ENCODE measurements at regions not wholly inside any gene's neighbourhood (a gene's known extent, or its start where the extent isn't known, plus 50 kb on each side); places are given as distances from the start of the nearest gene placed in this dataset.

DNA sequence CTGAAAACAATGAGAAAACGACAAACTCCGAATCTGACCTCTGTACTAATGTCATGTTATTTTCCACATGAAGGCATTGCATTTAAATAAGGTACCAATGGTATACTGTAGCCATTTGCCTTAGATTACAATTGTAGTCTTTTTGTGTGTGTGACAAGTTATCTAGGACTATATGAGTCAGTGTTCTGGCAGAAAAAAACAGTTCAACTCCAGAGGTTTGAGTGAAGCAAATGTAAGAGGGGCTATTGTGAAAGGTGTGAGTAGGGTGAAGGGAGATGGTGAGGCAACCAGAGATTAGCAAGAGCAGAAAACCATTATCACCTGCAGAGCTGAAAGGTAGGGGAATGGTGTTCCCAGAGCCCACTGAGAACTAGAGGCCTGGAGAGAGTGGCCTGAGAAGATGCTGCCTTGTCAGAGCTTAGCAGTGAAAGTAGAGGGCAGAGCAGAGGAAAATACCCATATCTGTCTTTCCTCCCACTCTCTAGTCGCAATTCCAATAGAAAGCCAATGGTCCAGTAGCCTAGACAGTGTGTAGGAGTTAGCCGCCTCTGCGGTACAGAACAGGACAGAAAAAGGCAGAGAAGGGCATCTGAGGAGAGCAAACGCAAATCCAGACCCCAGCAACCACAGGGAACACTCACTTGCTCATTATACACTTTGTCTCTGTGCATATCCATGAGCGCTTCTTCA, 112.2 kb downstream of the DYRK2 start (continued):
- TF ChIP-seq ZNF223 (tag by site-specific recombination; IDR thresholded peaks at IDR 0.05): no peak
- no peak for TF ChIP-seq ZNF664 (tag by site-specific recombination; IDR thresholded peaks at IDR 0.05)
- no peak for TF ChIP-seq SP7 (tag by site-specific recombination; IDR thresholded peaks at IDR 0.05)
- TF ChIP-seq YY2 (tag by site-specific recombination; IDR thresholded peaks at IDR 0.05): no peak
- TF ChIP-seq ZFHX2 (tag by site-specific recombination; conservative IDR thresholded peaks at IDR 0.05): peak; percentile 71

DNA sequence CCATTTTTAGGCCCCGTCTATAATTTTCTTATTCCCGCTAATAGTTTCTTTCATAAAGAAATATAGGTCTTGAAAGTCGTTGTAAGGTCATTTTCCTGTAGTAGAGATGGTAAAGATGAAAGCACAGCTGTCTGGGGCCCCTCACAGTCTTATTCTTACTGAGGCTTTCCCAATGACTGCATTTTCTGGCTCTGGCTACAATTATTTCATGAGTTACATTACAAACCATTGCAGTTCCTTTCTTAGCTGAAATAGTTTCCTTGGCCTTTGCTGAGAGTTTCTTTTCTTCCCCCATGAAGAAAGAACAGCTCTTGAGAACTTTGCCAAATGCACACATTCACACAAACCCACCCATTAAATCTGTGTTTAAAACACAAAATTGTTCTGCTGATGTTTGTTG, 113.0 kb downstream of the DYRK2 start:
- TF ChIP-seq, protein P1, sequence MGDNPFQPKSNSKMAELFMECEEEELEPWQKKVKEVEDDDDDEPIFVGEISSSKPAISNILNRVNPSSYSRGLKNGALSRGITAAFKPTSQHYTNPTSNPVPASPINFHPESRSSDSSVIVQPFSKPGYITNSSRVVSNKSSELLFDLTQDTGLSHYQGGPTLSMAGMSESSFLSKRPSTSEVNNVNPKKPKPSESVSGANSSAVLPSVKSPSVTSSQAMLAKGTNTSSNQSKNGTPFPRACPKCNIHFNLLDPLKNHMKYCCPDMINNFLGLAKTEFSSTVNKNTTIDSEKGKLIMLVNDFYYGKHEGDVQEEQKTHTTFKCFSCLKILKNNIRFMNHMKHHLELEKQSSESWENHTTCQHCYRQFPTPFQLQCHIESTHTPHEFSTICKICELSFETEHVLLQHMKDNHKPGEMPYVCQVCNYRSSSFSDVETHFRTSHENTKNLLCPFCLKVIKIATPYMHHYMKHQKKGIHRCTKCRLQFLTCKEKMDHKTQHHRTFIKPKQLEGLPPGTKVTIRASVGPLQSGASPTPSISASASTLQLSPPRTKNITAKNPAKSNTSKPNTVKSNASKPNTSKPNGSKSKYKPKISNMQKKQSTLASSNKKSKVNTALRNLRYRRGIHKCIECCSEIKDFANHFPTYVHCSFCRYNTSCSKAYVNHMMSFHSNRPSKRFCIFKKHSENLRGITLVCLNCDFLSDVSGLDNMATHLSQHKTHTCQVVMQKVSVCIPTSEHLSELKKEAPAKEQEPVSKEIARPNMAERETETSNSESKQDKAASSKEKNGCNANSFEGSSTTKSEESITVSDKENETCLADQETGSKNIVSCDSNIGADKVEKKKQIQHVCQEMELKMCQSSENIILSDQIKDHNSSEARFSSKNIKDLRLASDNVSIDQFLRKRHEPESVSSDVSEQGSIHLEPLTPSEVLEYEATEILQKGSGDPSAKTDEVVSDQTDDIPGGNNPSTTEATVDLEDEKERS (tag by site-specific recombination; IDR thresholded peaks at IDR 0.05): no peak
- TF ChIP-seq, protein P2, sequence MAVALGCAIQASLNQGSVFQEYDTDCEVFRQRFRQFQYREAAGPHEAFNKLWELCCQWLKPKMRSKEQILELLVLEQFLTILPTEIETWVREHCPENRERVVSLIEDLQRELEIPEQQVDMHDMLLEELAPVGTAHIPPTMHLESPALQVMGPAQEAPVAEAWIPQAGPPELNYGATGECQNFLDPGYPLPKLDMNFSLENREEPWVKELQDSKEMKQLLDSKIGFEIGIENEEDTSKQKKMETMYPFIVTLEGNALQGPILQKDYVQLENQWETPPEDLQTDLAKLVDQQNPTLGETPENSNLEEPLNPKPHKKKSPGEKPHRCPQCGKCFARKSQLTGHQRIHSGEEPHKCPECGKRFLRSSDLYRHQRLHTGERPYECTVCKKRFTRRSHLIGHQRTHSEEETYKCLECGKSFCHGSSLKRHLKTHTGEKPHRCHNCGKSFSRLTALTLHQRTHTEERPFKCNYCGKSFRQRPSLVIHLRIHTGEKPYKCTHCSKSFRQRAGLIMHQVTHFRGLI (tag by site-specific recombination; IDR thresholded peaks at IDR 0.05): no peak
- no peak for TF ChIP-seq ZNF792 (tag by site-specific recombination; IDR thresholded peaks at IDR 0.05)
- no peak for TF ChIP-seq ZNF555 (tag by site-specific recombination; conservative IDR thresholded peaks at IDR 0.05)
- no peak for TF ChIP-seq ZNF768 (tag by site-specific recombination; IDR thresholded peaks at IDR 0.05)
- TF ChIP-seq ZFP69B (tag by site-specific recombination; IDR thresholded peaks at IDR 0.05): no peak
- TF ChIP-seq ZBTB8A (tag by site-specific recombination; IDR thresholded peaks at IDR 0.05): no peak
- no peak for TF ChIP-seq ZNF335 (tag by site-specific recombination; conservative IDR thresholded peaks at IDR 0.05)
- no peak for TF ChIP-seq PRDM1 (tag by site-specific recombination; IDR thresholded peaks at IDR 0.05)
- TF ChIP-seq ZNF292 (tag by site-specific recombination; IDR thresholded peaks at IDR 0.05; ENCODE audit: borderline replicate concordance, low read depth): no peak
- no peak for TF ChIP-seq ZNF549 (tag by site-specific recombination; IDR thresholded peaks at IDR 0.05)
- no peak for TF ChIP-seq GLI2 (tag by site-specific recombination; IDR thresholded peaks at IDR 0.05; ENCODE audit: borderline replicate concordance, low read depth)
- TF ChIP-seq ZNF157 (tag by site-specific recombination; IDR thresholded peaks at IDR 0.05): no peak
- no peak overlapping the region for H3K27ac ChIP-seq (ENCODE audit: extremely low read depth, low read depth, low read length)
- no peak overlapping the region for H3K4me3 ChIP-seq (ENCODE audit: low read depth, low read length)
- no peaks in the 10 kb centered on the region for H3K9me3 ChIP-seq (ENCODE audit: control insufficient read depth, insufficient read depth, low read depth, low read length)
- ChIA-PET CTCF (interaction anchor here (0.6 kb wide), 1 partner anchor 164 kb away, joined by 3 read pairs; no protein-coding TSS in a partner anchor), POLR2A (no interaction called here)
- no peaks in the 10 kb centered on the region for H3K36me3 ChIP-seq (ENCODE audit: control insufficient read depth in 2 of 2, insufficient read depth in 1 of 2, low read length in 2 of 2)
- peaks cover 5% of the 10 kb centered on the region for H3K4me1 ChIP-seq (ENCODE audit: control insufficient read depth, insufficient read depth, low read length)

DNA sequence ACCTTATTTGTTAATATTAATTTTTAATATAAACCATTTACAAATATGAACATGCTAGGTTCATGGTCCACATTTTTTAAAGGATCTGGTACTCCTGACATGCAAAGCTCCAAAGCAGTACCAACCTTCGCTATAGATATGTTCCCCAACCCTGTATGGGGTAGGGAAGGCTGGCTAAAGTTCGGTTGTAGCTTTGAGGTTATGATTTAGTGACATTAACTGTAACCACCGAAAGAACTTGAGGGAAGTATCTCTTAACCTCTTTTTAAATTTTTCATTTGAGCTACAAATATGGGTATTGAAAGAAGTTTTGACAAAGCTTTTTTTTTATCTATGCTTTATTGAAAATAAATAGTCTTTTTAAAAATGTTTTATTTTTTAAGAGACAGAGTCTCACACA, 115.5 kb downstream of the DYRK2 start:
- Histone ChIP-seq H3K36me3 (ENCODE audit: control insufficient read depth in 2 of 2, insufficient read depth in 1 of 2, low read length in 2 of 2) (no peaks in the 10 kb centered on the region), H3K4me1 (ENCODE audit: control insufficient read depth, insufficient read depth, low read length) (peaks cover 6% of the 10 kb centered on the region), H3K27ac (ENCODE audit: extremely low read depth, low read depth, low read length) (no peak overlapping the region), H3K9me3 (ENCODE audit: control insufficient read depth, insufficient read depth, low read depth, low read length) (no peaks in the 10 kb centered on the region), H3K4me3 (ENCODE audit: low read depth, low read length) (no peak overlapping the region)
- POLR2A ChIA-PET: interaction anchor here (0.5 kb wide), 1 partner anchor 93 kb away, joined by 3 read pairs; no protein-coding TSS in a partner anchor
- CTCF ChIA-PET: interaction anchor here (0.9 kb wide), 1 partner anchor 408 kb away, joined by 6 read pairs; no protein-coding TSS in a partner anchor
- TF ChIP-seq ZNF184 (tag by site-specific recombination; IDR thresholded peaks at IDR 0.05) (no peak), ZNF544 (tag by site-specific recombination; IDR thresholded peaks at IDR 0.05) (no peak), ZNF175 (tag by site-specific recombination; IDR thresholded peaks at IDR 0.05) (no peak)
- TF ChIP-seq, protein P3, sequence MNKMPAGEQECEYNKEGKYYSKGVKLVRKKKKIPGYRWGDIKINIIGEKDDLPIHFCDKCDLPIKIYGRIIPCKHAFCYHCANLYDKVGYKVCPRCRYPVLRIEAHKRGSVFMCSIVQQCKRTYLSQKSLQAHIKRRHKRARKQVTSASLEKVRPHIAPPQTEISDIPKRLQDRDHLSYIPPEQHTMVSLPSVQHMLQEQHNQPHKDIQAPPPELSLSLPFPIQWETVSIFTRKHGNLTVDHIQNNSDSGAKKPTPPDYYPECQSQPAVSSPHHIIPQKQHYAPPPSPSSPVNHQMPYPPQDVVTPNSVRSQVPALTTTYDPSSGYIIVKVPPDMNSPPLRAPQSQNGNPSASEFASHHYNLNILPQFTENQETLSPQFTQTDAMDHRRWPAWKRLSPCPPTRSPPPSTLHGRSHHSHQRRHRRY (tag by site-specific recombination; IDR thresholded peaks at IDR 0.05): no peak
- TF ChIP-seq, protein P2 (tag by site-specific recombination; IDR thresholded peaks at IDR 0.05): no peak
- TF ChIP-seq, protein P4, sequence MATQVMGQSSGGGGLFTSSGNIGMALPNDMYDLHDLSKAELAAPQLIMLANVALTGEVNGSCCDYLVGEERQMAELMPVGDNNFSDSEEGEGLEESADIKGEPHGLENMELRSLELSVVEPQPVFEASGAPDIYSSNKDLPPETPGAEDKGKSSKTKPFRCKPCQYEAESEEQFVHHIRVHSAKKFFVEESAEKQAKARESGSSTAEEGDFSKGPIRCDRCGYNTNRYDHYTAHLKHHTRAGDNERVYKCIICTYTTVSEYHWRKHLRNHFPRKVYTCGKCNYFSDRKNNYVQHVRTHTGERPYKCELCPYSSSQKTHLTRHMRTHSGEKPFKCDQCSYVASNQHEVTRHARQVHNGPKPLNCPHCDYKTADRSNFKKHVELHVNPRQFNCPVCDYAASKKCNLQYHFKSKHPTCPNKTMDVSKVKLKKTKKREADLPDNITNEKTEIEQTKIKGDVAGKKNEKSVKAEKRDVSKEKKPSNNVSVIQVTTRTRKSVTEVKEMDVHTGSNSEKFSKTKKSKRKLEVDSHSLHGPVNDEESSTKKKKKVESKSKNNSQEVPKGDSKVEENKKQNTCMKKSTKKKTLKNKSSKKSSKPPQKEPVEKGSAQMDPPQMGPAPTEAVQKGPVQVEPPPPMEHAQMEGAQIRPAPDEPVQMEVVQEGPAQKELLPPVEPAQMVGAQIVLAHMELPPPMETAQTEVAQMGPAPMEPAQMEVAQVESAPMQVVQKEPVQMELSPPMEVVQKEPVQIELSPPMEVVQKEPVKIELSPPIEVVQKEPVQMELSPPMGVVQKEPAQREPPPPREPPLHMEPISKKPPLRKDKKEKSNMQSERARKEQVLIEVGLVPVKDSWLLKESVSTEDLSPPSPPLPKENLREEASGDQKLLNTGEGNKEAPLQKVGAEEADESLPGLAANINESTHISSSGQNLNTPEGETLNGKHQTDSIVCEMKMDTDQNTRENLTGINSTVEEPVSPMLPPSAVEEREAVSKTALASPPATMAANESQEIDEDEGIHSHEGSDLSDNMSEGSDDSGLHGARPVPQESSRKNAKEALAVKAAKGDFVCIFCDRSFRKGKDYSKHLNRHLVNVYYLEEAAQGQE (tag by site-specific recombination; IDR thresholded peaks at IDR 0.05): no peak

All from HEK293 (cell line).